ENCODE measurements at regions not wholly inside any gene's neighbourhood (a gene's known extent, or its start where the extent isn't known, plus 50 kb on each side); places are given as distances from the start of the nearest gene placed in this dataset.
"Not testable (repeated sequence)": the region's sequence is repeated elsewhere in the genome, so short reads cannot be mapped to it uniquely, and the experiment has no call there.

DNA sequence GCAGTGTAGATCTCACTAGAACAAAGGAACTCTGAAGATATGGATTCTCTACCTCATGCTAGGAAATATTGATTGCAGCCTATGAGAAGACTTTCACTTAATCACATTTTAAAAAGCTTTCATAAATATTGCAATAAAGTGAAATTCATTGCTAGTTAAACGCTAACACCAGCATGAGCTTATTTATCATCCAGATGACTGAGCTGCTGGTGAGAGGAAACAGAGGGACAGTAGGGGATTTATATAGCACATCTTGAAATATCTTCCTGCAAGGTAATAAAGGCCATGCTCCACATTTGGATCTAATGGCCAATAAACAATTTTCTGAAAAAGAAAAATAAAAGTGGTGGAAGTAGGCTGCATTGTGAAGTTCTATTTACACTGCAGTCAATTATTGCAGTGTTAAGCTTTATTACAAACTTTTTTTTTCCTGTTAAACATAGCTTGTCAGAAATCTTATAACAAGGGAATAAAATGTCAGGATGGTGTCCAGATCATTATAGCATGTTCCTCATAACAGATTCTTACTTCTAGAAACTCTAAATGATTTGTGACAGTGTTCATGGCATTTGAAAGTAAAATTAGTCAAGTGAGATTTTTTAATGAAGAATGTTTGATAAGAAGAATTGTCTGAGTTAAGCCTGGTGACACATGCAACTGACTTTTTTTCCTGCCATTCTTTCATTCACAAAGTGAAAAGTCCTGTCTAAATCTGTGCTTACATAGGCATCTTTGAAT, 342.6 kb downstream of the DMAC1 start:
- DNase-seq: no peak

DNA sequence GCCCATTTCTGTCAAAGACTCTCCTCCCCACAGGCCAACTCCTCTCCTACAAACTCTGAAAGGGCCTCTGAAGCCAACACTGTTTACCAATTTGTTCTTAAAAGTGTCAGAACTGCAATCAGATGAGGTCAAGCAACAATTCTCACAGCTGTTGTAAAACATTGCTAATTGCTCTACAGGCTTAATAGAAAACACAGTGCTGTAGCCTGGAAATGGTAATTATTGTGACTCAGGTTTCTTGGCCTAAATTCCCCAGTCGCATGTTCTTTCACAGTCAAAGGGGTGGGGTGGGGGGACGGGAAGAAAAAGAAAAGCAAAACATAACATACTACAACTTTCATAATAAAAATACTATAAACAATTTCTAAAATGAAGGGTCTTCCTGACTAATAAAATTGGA, 343.2 kb downstream of the DMAC1 start:
- no peak for DNase-seq

DNA sequence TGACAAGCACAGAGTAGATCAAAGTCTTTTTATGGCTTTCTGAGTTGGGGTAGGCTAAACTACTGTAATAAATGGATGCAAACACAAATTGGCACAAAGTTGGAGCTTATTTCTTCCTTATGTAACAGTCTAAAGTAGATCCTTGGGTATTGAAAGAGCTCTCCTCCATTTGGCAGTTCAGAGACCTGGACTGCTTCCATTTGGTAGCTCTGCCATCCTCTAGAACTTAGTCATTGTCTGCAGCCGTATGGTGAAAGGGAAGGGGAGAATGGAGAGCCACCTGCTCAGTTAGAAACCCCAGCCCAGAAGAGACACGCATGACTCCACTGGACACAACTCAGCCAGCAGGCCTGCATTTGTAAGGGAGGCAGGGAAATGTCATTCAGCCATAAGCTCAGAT, 345.0 kb downstream of the DMAC1 start:
- no peak for DNase-seq

DNA sequence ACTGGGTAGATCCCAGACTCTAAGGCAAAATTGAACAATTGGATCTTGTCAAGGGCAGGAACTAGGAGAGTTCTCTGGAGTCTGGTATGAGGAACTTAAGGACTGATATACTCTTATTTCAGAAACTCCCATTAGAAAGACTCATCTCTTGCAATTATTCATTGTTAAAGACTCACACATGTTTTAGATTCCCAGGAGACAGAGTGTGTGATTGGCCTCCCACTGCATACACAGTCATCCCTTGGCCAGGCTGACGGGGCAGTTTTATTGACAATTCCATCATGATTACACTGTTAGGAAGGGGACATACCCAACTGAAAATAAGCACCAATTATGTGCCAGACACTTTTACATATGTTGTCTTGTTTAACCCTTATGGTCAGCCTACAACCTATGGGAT, 347.2 kb downstream of the DMAC1 start:
- no peak for DNase-seq

DNA sequence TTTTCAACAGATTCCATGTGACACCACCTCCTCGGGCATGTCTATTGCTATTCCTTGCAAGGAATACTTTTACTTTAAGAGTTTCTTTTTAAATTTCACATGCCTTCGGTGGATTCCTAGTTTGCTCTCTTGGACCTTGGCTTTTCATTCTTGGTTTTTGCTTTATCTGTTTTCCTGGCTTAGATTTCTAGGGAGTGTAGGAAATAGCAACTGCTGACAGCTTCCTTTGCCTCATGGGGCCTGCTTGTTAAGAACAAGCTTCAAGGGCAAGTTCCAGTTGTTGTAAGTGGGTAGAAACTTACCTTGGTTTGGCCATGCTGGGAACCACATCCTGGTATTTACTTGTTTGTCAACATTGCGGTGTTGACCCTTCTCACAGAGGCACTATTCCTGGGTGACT, 348.5 kb downstream of the DMAC1 start:
- DNase-seq: no peak

DNA sequence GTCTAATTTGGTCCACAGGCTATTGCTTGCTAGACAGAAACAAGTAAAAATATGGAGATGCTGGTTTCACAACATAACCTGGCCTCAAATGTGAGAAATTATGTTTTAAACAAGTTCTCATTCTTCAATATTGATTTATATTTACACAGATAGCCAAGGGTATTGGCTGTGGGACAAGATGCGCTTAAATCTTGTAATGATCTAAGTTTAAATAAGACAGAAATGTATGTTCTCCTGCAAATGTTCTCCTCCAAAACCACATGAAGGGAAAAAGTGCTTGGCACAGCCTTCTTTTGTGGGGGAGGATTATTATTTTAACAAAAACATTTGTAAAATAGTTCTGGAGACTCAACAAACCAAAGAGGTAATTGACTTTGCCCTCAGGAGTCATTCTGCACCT, 356.0 kb downstream of the DMAC1 start:
- no peak for DNase-seq

DNA sequence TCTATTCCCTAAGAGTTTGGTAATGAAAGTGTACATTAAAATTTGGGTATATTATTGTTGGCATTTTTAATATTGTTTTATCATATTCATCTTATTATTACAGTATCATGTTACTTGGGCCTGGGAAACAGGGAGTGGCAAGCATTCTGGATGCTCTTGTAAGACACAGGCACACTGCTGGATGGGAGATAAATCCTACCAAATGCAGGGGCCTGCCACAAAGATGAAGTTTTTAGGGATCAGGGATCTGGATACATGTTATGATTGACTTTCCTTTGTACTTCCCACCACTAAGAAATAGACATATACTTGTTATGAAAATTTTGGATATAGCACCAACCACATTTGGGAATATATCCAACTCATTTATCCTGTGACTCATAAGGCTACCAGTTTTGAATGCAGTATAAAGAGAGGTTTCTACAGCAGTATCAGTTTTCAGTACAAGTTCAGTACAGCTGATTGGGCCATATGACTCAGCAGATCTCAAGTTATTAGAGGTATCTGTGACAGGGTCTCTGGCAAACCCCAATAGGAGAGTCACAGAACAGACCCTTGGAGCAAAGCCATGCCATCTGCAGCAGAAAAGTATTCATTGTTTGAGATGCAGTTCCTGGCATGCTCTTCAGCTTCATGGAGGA, 360.1 kb downstream of the DMAC1 start:
- DNase-seq: no peak

DNA sequence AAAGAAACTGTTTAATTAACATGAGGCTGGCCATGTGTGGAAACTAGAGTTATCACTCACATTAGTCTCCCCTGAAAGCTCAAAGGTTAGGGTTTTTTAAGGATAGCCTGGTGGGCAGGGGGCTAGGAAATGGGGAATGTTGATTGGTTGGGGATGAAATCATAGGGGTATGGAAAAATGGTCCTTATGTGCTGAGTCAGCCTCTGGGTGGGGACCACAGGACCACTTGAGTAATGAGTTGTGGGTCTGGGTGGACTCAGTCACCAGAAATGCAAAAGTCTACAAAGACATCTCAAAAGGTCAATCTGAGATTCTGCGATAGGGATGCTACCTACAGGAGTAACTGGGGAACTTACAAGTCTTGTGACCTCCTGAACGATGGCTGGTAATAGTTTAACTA, 362.8 kb downstream of the DMAC1 start:
- no peak for DNase-seq

DNA sequence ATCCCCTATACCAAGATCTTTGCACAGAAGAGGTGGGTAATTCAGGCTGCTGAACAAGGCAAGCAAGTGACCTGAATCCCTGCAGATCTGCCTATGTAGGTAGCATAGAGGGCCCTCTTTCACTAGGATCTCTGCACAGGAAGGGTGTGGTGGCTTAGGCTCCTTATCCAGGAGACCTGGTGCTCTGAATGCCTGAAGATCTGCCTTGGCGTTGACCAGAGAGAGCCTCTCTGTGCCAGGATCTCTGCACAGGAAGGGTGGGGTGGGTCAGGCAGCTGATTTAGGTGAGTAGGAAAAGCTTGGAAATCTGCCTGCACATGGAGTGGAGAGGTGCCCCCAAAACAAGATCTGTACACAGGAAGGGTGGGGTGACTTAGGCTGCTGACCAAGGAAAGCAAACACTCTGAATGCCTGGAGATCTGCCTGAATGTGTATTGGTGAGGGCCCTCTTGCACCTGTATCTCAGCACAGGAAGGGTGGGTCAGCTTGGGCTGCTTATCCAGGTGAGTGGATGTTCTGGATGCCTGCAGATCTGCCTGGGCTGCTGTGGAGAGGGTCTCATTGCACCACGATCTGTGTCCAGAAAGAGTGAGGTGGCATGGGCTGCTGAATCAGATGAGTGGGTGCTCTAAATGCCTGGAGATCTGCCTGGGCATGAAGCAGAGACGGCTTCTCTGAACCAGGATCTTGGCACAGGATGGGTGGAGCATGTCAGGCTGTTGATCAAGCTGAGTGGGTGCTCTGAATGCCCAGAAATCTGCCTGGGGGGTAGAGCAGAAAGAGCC, 365.9 kb downstream of the DMAC1 start:
- no peak for DNase-seq

DNA sequence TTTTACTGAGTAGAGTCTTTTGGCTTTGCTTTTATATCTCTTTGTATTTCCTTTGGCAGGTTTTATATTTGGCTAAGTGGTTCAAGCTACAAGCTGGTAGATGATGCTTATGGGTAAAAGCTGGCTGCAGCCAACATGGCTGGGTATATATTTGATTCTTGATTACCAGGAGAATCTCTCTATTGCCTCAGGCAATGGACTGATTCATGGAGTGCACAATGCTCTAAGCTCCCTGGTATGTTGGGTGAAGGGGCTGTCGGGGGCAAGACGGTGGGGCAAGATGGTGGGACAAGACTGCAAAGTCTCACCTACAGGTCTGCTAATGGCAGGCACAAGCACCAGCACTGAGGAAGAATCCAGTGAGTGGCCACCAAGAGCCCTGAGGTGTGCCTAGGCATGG, 366.6 kb downstream of the DMAC1 start:
- DNase-seq: no peak

DNA sequence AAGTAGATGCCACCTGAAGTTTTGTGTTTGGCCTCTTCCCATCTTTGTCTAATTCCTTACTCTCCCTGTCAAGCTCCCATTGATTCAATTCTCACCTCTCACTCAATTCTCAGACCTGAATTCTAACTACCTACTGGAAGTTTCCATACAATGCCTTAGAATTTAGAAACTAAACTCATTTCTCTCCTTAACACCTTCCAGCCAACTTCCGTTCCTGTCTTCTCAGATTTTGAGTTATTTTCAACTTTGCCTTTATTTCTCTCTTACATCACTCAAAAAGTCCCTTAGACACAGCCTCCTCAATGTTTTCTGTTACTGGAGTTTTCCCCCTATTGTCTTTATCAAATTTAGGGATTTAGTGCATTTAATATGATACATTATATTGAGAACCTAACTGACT, 382.2 kb downstream of the DMAC1 start:
- not testable (repeated sequence) for DNase-seq

DNA sequence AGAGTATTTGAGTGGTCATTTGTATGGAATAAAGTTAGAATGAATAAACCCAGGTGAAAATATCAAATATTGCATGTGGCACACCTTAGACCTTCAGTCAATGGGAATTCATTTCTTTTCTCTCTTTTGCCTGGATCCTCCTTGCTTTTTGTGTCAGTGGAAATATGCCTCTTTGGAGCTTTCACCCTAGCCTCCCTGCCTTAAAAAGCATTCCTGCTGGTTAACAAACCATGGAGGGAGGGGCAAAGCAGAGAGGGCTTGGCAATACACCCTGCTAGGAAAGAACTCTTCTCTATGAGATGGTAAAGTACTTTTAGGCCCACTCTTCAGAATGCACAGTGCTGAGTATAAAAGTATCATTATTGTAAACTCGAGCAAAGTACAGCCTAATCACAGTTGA, 383.7 kb downstream of the DMAC1 start:
- DNase-seq: no peak

DNA sequence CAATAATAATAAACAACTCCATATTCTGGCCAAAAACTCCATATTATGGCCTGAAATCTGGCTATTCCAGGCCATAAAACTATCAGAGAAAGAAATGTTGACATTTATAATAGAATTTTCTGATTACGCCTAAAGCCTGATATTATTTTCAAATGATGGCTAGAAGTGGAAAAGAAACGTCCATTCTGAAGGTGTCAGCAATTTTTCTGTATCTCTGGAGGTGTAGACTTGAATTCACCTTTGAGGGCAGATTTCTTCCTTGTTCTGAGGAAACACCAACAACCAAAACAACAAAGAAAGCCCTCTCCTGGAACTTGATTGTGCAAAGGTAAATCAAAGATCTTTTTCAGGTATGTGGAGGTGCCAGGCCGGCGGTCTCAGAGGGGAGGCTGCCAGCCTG, 390.7 kb downstream of the DMAC1 start:
- no peak for DNase-seq

DNA sequence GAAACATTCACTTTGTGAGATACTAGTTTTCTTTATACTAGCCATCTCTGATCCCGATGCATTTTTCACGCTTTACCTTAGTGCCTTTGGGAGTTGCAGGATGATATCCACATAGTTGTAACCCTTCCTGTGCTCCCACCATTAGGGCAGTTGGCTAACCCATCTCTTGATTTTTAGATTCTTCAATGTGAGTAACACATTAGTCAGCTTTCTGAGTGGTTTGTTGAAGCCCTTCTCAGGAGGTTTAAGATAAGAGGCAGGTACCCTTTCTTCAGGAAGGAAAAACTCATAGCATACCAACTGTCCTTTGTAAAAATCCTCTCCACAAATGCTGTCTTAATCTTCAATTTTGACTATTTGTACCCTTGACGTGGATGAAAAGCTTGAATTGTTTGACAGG, 392.3 kb downstream of the DMAC1 start:
- no peak for DNase-seq

DNA sequence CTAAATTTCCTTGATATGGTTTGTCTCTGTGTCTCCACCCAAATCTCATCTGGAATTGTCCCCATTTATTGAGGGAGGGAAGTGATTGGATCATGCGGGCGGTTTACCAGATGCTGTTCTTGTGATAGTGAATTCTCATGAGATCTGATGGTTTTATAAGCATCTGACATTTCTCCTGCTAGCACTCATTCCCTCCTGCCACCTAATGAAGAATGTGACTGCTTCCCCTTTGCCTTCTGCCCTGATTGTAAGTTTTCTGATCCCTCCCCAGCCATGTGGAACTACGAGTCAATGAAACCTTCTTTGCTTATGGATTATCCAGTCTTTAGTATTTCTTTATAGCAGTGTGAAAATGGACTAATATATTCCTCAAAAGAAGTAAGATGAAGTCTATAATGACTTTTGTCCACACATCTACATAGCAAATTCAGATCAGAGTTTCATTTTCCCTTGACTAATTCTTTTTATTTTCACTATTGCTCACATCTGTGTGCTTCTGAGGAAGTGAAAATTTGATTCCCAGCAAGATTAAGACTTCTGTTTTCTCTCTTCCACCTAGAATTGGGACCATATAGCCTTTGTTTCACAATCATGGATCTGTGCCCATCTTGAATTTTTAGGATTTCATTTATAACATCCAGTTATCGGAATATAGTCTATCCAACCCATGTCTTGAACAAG, 393.5 kb downstream of the DMAC1 start:
- no peak for DNase-seq

DNA sequence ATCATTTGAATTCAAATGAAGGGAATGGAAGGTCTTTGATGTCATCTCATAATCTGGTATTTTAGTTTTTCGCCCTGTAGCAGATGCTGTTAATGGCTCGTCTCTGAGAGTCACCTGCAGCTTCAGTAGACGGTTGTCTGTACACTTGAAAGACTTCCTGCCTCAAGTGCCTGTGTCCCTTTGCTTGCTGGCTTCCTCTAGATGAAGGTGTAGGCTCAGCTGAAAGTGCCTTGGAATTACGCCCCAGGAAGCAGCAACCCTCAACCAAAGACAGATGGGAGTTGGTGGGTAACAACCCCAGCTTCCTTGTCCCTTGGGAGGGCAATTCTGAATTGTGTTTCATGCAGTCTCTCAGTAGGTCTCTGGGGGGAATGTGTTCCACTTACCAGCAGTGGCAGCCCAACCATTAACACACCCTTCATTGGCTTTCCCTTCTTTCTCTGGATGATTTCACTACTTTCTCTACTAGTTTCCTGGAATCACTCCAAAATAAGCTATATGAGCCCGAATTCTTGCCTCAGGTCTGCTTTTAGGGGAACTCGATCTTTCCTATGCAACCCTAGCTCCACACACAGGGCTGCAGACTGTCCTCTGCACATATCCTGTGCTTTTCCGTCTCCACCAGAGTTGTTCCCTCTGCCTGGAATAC, 395.6 kb downstream of the DMAC1 start:
- DNase-seq: no peak

DNA sequence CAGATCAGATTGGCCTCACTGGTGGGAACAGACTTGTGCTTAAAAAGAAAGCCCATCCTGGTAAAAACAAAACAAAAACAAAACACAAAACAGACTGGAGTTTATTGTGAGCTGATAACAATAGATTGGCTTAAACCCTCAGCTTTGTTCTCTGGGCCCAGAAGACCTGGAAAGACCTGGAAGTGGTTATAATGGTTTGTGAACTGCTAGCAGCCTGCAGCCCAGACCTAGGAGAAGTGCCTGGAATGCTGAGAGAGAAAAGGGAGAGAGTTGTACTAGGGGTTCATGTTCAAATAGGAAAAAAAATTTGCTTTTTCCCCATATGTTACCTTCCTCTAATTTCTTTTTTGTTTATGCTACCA, 396.6 kb downstream of the DMAC1 start:
- DNase-seq: no peak

DNA sequence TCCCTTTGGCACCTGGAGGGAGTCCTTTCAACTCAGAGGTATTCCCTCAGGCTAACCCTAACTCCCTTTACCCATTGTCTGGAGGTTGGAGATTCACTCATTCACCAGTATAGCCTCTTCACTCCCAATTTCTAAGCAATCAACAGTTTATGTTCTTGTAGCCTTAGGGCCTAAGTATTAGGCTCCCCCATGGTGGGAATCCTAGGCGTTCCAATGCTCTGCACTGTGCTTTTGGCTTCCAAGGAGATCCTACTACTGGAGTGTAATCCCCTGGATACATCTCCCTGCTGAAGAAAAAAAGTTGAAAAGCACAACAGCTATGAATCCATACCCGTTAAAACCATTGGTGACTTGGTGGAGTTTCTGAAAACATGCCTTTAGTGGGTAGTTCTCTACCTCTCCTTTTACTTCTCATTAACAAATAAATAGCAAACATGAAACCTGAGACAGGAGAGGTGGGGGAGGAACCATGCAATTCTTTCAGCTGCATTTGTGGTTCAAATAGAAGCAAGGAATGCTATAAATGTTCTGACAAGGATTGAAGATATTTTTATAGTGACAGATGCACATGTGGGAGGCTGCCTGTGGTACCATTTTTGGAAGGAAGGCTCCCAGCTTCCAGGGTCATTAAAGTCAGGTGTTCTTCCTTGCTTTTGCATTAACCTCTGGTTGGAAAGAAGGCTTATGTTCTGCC, 397.1 kb downstream of the DMAC1 start:
- DNase-seq: no peak

DNA sequence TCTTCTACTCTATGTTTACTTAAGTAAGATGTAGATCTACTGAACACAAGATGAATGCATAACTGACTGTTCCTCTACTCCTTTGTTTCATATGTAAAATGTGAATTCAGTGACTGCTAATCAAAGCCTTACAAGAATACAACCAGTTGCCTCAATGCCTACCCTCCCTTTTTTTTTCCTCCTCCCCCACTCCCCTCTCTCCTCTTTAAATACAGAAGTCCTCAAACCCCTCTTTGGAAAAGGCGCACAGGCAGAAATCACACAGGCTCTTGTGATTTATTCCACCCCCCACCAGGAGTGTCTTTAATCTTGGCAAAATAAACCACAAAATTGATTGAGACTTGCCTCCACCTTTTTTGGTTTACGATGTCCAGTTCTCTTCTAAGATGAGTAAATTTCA, 398.5 kb downstream of the DMAC1 start:
- no peak for DNase-seq

DNA sequence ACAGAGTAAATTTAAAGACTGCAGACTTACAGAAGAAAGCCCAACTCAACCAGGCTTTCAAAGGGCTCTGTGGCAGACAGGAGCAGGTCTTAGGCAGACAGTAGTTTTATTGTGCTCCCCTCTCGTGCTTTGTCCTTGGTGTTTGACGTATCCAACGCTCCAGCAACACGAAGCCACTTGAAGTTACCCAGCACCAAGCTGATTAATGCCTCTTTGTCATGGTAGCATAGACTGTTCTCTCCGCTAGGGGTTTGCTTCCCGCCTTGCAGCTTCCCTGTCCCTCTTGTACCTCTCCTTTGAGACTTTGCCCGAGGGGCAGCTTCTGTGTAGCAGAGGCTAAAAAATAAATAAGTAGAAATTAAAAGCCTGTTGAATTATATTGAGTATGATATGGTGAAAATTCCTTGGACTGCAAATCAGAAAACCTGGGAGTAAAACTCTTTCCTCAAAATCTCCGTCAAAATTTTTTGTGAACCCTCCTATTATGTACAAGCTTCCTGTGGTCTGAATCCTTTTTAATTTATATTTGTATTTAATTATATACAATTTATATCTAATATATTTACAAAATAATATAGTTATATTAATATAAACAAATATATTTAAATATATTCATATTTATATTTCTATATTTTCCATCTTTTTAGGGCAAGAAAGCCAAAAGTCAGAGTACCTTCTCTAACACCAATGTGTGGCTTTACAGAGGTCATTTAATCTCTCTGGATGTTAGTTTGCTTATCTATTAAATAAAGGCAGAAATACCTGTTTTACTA, 405.4 kb downstream of the DMAC1 start:
- DNase-seq: peak in 1 of 2 experiments; percentile 51

DNA sequence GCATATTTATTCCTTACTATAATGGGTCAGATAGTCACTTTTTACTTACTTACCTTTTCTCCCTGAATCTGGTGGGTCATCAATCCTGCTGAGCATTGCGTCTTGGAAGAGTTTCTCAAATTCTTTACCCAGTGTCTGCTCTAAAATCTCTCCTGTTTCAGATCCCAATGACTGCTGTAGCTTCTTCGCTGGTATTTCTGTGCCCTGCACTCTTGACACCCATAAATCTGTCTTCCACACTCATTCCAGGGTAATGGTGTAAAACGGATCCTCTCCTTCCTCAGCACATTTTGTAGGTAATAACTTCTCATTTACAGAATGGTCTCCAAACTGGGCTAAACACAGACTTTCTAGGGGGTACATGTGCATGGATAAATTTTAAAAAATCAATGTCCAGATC, 407.4 kb downstream of the DMAC1 start:
- DNase-seq: no peak

DNA sequence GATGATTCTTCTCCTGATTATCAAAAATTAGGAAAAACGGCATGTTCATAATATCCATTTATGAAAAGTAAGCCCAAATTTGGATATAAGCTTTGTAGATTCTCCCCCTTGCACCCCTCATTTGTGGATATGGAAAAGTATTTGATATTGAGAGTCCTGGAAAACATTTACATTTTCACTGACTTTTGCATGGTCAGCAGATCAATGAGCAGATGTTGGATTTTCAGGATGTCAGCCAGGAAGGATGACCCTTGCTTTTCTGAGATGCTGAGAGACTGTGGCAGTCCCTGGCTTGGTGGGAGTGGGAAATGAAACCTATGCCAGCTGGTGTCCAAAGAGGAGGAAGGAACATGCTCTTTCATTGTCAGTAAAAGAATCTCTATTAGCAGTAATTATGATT, 410.8 kb downstream of the DMAC1 start:
- no peak for DNase-seq
